GM19351 (cell line): ENCODE measurements at regions not wholly inside any gene's neighbourhood (a gene's known extent, or its start where the extent isn't known, plus 50 kb on each side); places are given as distances from the start of the nearest gene placed in this dataset.

Experiments used
- ATAC-seq: cut with Tn5 transposase; IDR thresholded peaks from one replicate; pipeline ENCODE4 v1.9.1; 2021; ENCODE audit warnings: mild to moderate bottlenecking, moderate library complexity; ENCODE audit not compliant: unreplicated experiment

GRCh38 chr1:87905651-87906050 is 577.0 kb downstream of the LMO4 start:
- no peak for ATAC-seq

- no peak for ATAC-seq
Observed at GRCh38 chr1:87906078-87906477, 577.4 kb downstream of the LMO4 start.

GRCh38 chr1:87913361-87913760 is 584.7 kb downstream of the LMO4 start:
- no peak for ATAC-seq

GRCh38 chr1:87914396-87914795 is 585.7 kb downstream of the LMO4 start:
- ATAC-seq, result no peak

- ATAC-seq, result no peak
Observed at GRCh38 chr1:87915771-87916170, 587.1 kb downstream of the LMO4 start.

- no peak for ATAC-seq
Observed at GRCh38 chr1:87916965-87917364, 588.3 kb downstream of the LMO4 start.

- no peak for ATAC-seq
Observed at GRCh38 chr1:87918398-87918797, 589.7 kb downstream of the LMO4 start.

- no peak for ATAC-seq
Observed at GRCh38 chr1:87922885-87923284, 594.2 kb downstream of the LMO4 start.

GRCh38 chr1:87926131-87926830 is 597.6 kb downstream of the LMO4 start:
- ATAC-seq, result no peak

- no peak for ATAC-seq
Observed at GRCh38 chr1:87926921-87927320, 598.2 kb downstream of the LMO4 start.

- no peak for ATAC-seq
Observed at GRCh38 chr1:87927391-87928280, 599.0 kb downstream of the LMO4 start.

GRCh38 chr1:87928623-87929022 is 599.9 kb downstream of the LMO4 start:
- ATAC-seq, result no peak

- no peak for ATAC-seq
Observed at GRCh38 chr1:87929906-87930305, 601.2 kb downstream of the LMO4 start.

- no peak for ATAC-seq
Observed at GRCh38 chr1:87930796-87931195, 602.1 kb downstream of the LMO4 start.

- no peak for ATAC-seq
Observed at GRCh38 chr1:87933171-87933570, 604.5 kb downstream of the LMO4 start.

GRCh38 chr1:87935130-87935529 is 606.5 kb downstream of the LMO4 start:
- no peak for ATAC-seq

- no peak for ATAC-seq
Observed at GRCh38 chr1:87937831-87938395, 609.2 kb downstream of the LMO4 start.

GRCh38 chr1:87938631-87939030 is 610.0 kb downstream of the LMO4 start:
- no peak for ATAC-seq

- no peak for ATAC-seq
Observed at GRCh38 chr1:87939444-87939843, 610.8 kb downstream of the LMO4 start.

- no peak for ATAC-seq
Observed at GRCh38 chr1:87940421-87940820, 611.7 kb downstream of the LMO4 start.

GRCh38 chr1:87941337-87941946 is 612.8 kb downstream of the LMO4 start:
- no peak for ATAC-seq
